Fibroblast of lung (primary cell): ENCODE measurements at regions not wholly inside any gene's neighbourhood (a gene's known extent, or its start where the extent isn't known, plus 50 kb on each side); places are given as distances from the start of the nearest gene placed in this dataset.

Experiments
- DNase-seq, 2 donors: peaks; one replicate each; pipeline versions ENCODE4 v3.0.0 to v3.0.0-alpha.2; 2010; ENCODE audit warnings: low read depth in 2 of 2
- H2AFZ ChIP-seq: 2 replicates; pipeline ENCODE4 v1.5.1; 2012; ENCODE audit warnings: low read length, control low read depth, inconsistent platforms
- H3K27ac ChIP-seq: 2 replicates; pipeline ENCODE4 v1.5.1; 2011; ENCODE audit warnings: low read length, control low read depth; ENCODE audit not compliant: insufficient read depth
- H3K27me3 ChIP-seq: 2 replicates; pipeline ENCODE4 v1.5.1; 2011; ENCODE audit warnings: mild to moderate bottlenecking, low read length; ENCODE audit not compliant: control insufficient read depth, insufficient read depth
- H3K36me3 ChIP-seq: 2 replicates; pipeline ENCODE4 v1.5.1; 2011; ENCODE audit warnings: low read length; ENCODE audit not compliant: control insufficient read depth, insufficient read depth
- H3K4me1 ChIP-seq: 2 replicates; pipeline ENCODE4 v1.5.1; 2011; ENCODE audit warnings: low read length; ENCODE audit not compliant: control insufficient read depth, insufficient read depth; ENCODE audit errors: extremely low read depth
- H3K4me2 ChIP-seq: 2 replicates; pipeline ENCODE4 v1.5.1; 2011; ENCODE audit warnings: low read length, control low read depth; ENCODE audit not compliant: insufficient read depth; ENCODE audit errors: extremely low read depth
- H3K4me3 ChIP-seq, 4 experiments: fragments of 200-600 bp in 1 of 4; sonication (generic) in 1 of 4; replicated peaks in 1 of 4; 2 replicates each; pipeline ENCODE4 v1.5.1; 2011 to 2016; ENCODE audit warnings: low read length in 4 of 4, low read depth in 3 of 4, mild to moderate bottlenecking in 3 of 4, control low read depth in 2 of 4, inconsistent platforms in 1 of 4, mixed read lengths in 1 of 4; ENCODE audit not compliant: insufficient read depth in 1 of 4; ENCODE audit errors: control extremely low read depth in 1 of 4
- H3K79me2 ChIP-seq: 2 replicates; pipeline ENCODE4 v1.5.1; 2012; ENCODE audit warnings: mild to moderate bottlenecking, low read length, inconsistent platforms; ENCODE audit not compliant: control insufficient read depth, insufficient read depth
- H3K9ac ChIP-seq: 2 replicates; pipeline ENCODE4 v1.5.1; 2011; ENCODE audit warnings: mild to moderate bottlenecking, low read length, control low read depth; ENCODE audit not compliant: insufficient read depth
- H3K9me3 ChIP-seq: 2 replicates; pipeline ENCODE4 v1.5.1; 2012; ENCODE audit warnings: low read depth, low read length; ENCODE audit not compliant: control insufficient read depth, insufficient read depth
- H4K20me1 ChIP-seq: 2 replicates; pipeline ENCODE4 v1.5.1; 2011; ENCODE audit warnings: low read length; ENCODE audit not compliant: control insufficient read depth, insufficient read depth; ENCODE audit errors: extremely low read depth
- EZH2 ChIP-seq: IDR thresholded peaks from 2 replicates; pipeline ENCODE4 v1.5.1; 2012; ENCODE audit warnings: low read length, control low read depth, mild to moderate bottlenecking; ENCODE audit errors: missing control alignments
- TF ChIP-seq, protein P1 (sequence below), 2 donors: IDR thresholded peaks in 1 of 2; conservative IDR thresholded peaks in 1 of 2; 1 replicate in 1 of 2; 2 replicates in 1 of 2; pipeline ENCODE4 v1.5.1; 2011 to 2012; ENCODE audit warnings: low read length in 2 of 2, control low read depth in 1 of 2, inconsistent platforms in 1 of 2, low read depth in 1 of 2, mild to moderate bottlenecking in 1 of 2

DNA sequence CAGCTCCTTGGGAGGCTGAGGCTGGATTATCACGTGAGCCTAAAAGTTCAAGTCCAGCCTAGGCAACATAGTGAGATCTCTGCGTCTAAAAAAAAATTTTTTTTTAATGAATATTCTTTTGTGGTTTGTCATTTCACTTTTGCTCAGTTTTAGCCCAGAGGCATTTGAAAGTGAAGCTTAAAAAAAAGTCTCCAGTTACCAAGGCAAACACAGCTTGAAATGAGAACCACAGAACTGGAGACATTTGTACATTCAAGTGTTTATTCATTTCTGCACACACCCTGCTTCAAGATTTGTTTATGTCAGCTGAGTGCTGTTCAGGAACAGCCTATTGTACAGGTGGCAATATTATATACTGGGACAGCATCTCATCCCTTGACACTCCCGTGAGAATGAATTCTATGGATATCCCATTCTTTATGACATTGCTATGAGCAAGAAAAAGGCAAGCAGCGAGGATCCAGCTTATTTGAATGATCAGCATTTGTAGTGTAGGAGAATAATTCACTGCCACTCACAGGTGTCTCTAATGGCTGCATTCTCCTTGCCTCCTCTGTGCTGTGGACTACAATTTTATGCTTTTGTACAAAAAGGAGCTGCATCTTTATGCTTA is 444.8 kb upstream of the GRM7 start:
- no peak for TF ChIP-seq EZH2
- TF ChIP-seq, protein P1, sequence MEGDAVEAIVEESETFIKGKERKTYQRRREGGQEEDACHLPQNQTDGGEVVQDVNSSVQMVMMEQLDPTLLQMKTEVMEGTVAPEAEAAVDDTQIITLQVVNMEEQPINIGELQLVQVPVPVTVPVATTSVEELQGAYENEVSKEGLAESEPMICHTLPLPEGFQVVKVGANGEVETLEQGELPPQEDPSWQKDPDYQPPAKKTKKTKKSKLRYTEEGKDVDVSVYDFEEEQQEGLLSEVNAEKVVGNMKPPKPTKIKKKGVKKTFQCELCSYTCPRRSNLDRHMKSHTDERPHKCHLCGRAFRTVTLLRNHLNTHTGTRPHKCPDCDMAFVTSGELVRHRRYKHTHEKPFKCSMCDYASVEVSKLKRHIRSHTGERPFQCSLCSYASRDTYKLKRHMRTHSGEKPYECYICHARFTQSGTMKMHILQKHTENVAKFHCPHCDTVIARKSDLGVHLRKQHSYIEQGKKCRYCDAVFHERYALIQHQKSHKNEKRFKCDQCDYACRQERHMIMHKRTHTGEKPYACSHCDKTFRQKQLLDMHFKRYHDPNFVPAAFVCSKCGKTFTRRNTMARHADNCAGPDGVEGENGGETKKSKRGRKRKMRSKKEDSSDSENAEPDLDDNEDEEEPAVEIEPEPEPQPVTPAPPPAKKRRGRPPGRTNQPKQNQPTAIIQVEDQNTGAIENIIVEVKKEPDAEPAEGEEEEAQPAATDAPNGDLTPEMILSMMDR (conservative IDR thresholded peaks at IDR 0.05 in 1 of 2, IDR thresholded peaks at IDR 0.05 in 1 of 2; ENCODE audit: low read depth in 1 of 2, low read length in 2 of 2): no peak
- H3K9me3 ChIP-seq: no peaks in the 10 kb centered on the region
- H2AFZ ChIP-seq: no peak overlapping the region
- no peaks in the 10 kb centered on the region for H3K79me2 ChIP-seq
- no peaks in the 10 kb centered on the region for H3K36me3 ChIP-seq
- no peak for DNase-seq
- H3K4me2 ChIP-seq: no peak overlapping the region
- no peak overlapping the region for H3K4me3 ChIP-seq
- no peaks in the 10 kb centered on the region for H3K4me1 ChIP-seq
- no peak overlapping the region for H3K27ac ChIP-seq
- no peak overlapping the region for H3K9ac ChIP-seq
- no peaks in the 10 kb centered on the region for H4K20me1 ChIP-seq
- no peaks in the 10 kb centered on the region for H3K27me3 ChIP-seq

DNA sequence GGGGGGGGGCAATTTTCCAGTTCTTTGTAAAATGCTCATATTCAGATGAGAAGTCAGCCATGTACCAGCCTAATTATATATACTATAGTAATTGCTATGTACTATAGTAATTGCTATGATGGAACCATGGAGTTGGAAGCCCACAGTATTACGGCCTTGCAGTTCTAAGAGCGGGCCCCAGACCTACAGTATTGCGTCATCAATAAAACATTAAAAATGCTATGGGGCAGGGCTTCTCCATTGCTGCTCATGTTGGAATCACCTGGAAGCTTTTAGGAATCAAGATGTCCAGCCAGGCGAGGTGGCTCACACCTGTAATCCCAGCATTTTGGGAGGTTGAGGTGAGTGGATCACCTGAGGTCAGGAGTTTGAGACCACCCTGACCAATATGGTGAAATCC is 443.7 kb upstream of the GRM7 start:
- Histone ChIP-seq H3K27me3 (no peaks in the 10 kb centered on the region), H3K4me3 (no peak overlapping the region), H3K27ac (no peak overlapping the region), H3K79me2 (no peaks in the 10 kb centered on the region), H3K9me3 (no peaks in the 10 kb centered on the region), H4K20me1 (no peaks in the 10 kb centered on the region), H2AFZ (no peak overlapping the region), H3K9ac (no peak overlapping the region), H3K36me3 (no peaks in the 10 kb centered on the region), H3K4me1 (no peaks in the 10 kb centered on the region), H3K4me2 (no peak overlapping the region)
- DNase-seq: no peak
- TF ChIP-seq, protein P1 (conservative IDR thresholded peaks at IDR 0.05 in 1 of 2, IDR thresholded peaks at IDR 0.05 in 1 of 2; ENCODE audit: low read depth in 1 of 2, low read length in 2 of 2): no peak
- no peak for TF ChIP-seq EZH2

DNA sequence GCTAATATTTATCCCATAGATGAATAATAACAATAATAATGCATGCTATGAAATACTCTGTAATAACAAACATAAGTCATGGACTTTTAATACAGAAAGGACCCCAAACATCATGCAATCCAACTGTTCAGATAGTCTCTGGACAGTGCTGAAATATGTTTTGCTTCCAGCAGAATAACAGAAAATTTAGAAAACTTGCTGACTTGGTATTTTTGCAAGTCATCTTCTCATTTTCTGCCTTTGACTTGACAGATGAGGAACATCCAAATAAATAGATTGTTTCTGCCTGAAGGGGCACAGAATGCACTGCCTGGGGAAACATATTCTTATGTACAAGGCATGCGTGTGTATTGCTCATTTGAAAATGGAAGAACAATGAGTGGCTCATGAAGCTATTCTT is 442.4 kb upstream of the GRM7 start:
- no peak for DNase-seq
- TF ChIP-seq, protein P1 (conservative IDR thresholded peaks at IDR 0.05 in 1 of 2, IDR thresholded peaks at IDR 0.05 in 1 of 2; ENCODE audit: low read depth in 1 of 2, low read length in 2 of 2): no peak
- no peak for TF ChIP-seq EZH2
- H3K9me3 ChIP-seq: no peaks in the 10 kb centered on the region
- H3K27ac ChIP-seq: no peak overlapping the region
- no peaks in the 10 kb centered on the region for H3K36me3 ChIP-seq
- no peaks in the 10 kb centered on the region for H3K79me2 ChIP-seq
- H3K27me3 ChIP-seq: no peaks in the 10 kb centered on the region
- no peak overlapping the region for H3K4me2 ChIP-seq
- no peaks in the 10 kb centered on the region for H4K20me1 ChIP-seq
- no peaks in the 10 kb centered on the region for H3K4me1 ChIP-seq
- H3K9ac ChIP-seq: no peak overlapping the region
- H2AFZ ChIP-seq: no peak overlapping the region
- no peak overlapping the region for H3K4me3 ChIP-seq
